Neuronal stem cell (in vitro differentiated cells): ENCODE measurements at regions not wholly inside any gene's neighbourhood (a gene's known extent, or its start where the extent isn't known, plus 50 kb on each side); places are given as distances from the start of the nearest gene placed in this dataset.
"Not testable (repeated sequence)": the region's sequence is repeated elsewhere in the genome, so short reads cannot be mapped to it uniquely, and the experiment has no call there.

Experiments used
- DNase-seq: peaks from one replicate; pipeline ENCODE4 v3.0.0-alpha.2; 2013; ENCODE audit warnings: low spot score
- H2AFZ ChIP-seq: one replicate; pipeline ENCODE4 v1.6.1; 2013; ENCODE audit warnings: mild to moderate bottlenecking, low read length, inconsistent platforms
- H2AK5ac ChIP-seq: 2 replicates; pipeline ENCODE4 v1.6.1; 2013; ENCODE audit warnings: low read depth, mild to moderate bottlenecking, inconsistent platforms, low read length, moderate library complexity, mixed read lengths
- H2BK120ac ChIP-seq: 2 replicates; pipeline ENCODE4 v1.6.1; 2013; ENCODE audit warnings: low read depth, mild to moderate bottlenecking, inconsistent platforms, low read length, moderate library complexity, mixed read lengths
- H2BK12ac ChIP-seq: one replicate; pipeline ENCODE4 v1.6.1; 2013; ENCODE audit warnings: low read length, inconsistent platforms
- H2BK15ac ChIP-seq: 2 replicates; pipeline ENCODE4 v1.6.1; 2013; ENCODE audit warnings: mild to moderate bottlenecking, low read length, inconsistent platforms, mixed read lengths
- H2BK5ac ChIP-seq: one replicate; pipeline ENCODE4 v1.6.1; 2013; ENCODE audit warnings: inconsistent platforms, mild to moderate bottlenecking, low read length, moderate library complexity
- H3K14ac ChIP-seq: one replicate; pipeline ENCODE4 v1.6.1; 2013; ENCODE audit warnings: low read length, inconsistent platforms
- H3K18ac ChIP-seq: 2 replicates; pipeline ENCODE4 v1.6.1; 2013; ENCODE audit warnings: low read length, inconsistent platforms
- H3K23ac ChIP-seq: 2 replicates; pipeline ENCODE4 v1.6.1; 2013; ENCODE audit warnings: low read depth, mild to moderate bottlenecking, mixed read lengths, low read length, inconsistent platforms; ENCODE audit not compliant: poor library complexity
- H3K27ac ChIP-seq: replicated peaks from 3 replicates; pipeline ENCODE4 v1.5.1; 2013; ENCODE audit warnings: low read length, inconsistent platforms
- H3K27me3 ChIP-seq, 3 experiments: 2 replicates each; pipeline ENCODE4 v1.6.1; 2013; ENCODE audit warnings: low read length in 3 of 3, mild to moderate bottlenecking in 2 of 3, inconsistent platforms in 1 of 3, low read depth in 1 of 3, mixed read lengths in 1 of 3, moderate library complexity in 1 of 3; ENCODE audit not compliant: control insufficient read depth in 3 of 3, insufficient read depth in 3 of 3
- H3K36me3 ChIP-seq, 2 donors: replicated peaks in 1 of 2; 2 replicates each; pipeline ENCODE4 v1.6.1; 2013; ENCODE audit warnings: low read length in 2 of 2; ENCODE audit not compliant: control insufficient read depth in 2 of 2, insufficient read depth in 2 of 2
- H3K4ac ChIP-seq: 2 replicates; pipeline ENCODE4 v1.6.1; 2013; ENCODE audit warnings: inconsistent platforms, mild to moderate bottlenecking, low read length, moderate library complexity
- H3K4me1 ChIP-seq, 2 donors: 1 replicate in 1 of 2; 2 replicates in 1 of 2; pipeline ENCODE4 v1.6.1; 2013; ENCODE audit warnings: low read length in 2 of 2, low read depth in 1 of 2; ENCODE audit not compliant: control insufficient read depth in 2 of 2, insufficient read depth in 1 of 2
- H3K4me2 ChIP-seq: one replicate; pipeline ENCODE4 v1.6.1; 2013; ENCODE audit warnings: mild to moderate bottlenecking, low read length, inconsistent platforms; ENCODE audit not compliant: insufficient read depth, poor library complexity, severe bottlenecking
- H3K4me3 ChIP-seq, 2 donors: 2 replicates each; pipeline ENCODE4 v1.5.1; 2013; ENCODE audit warnings: low read length in 2 of 2, mild to moderate bottlenecking in 2 of 2, inconsistent platforms in 1 of 2, moderate library complexity in 1 of 2
- H3K79me1 ChIP-seq: one replicate; pipeline ENCODE4 v1.6.1; 2013; ENCODE audit warnings: low read depth, mild to moderate bottlenecking, inconsistent platforms, low read length, moderate library complexity
- H3K9ac ChIP-seq: one replicate; pipeline ENCODE4 v1.6.1; 2013; ENCODE audit warnings: mild to moderate bottlenecking, low read depth, low read length, inconsistent platforms; ENCODE audit not compliant: poor library complexity
- H3K9me3 ChIP-seq, 2 donors: replicated peaks in 1 of 2; 2 replicates each; pipeline versions ENCODE3 to v1.6.1; 2013; ENCODE audit warnings: low read length in 2 of 2, mild to moderate bottlenecking in 2 of 2, inconsistent platforms in 1 of 2, low read depth in 1 of 2, mixed read lengths in 1 of 2, moderate library complexity in 1 of 2; ENCODE audit not compliant: control insufficient read depth in 2 of 2, insufficient read depth in 1 of 2
- H4K8ac ChIP-seq: one replicate; pipeline ENCODE4 v1.6.1; 2013; ENCODE audit warnings: low read depth, mild to moderate bottlenecking, inconsistent platforms, low read length, moderate library complexity
- H4K91ac ChIP-seq: one replicate; pipeline ENCODE4 v1.6.1; 2013; ENCODE audit warnings: low read length, low read depth, mild to moderate bottlenecking, inconsistent platforms; ENCODE audit not compliant: poor library complexity
- WGBS, 2 donors: extraction: QIAGEN DNeasy Blood & Tissue Kit; methylation state at CpG; one replicate each; pipeline ENCODE4 v1.1.7; 2013; ENCODE audit warnings: missing lambda C conversion rate in 2 of 2, mixed read lengths in 1 of 2; ENCODE audit not compliant: insufficient read length in 2 of 2, insufficient replicate concordance in 1 of 2; ENCODE audit errors: extremely low coverage in 2 of 2; 5-methylcytosine and 5-hydroxymethylcytosine counted together

- no peak overlapping the region for H2AFZ ChIP-seq
- H3K27ac ChIP-seq = no peak overlapping the region
- H3K23ac ChIP-seq = no peak overlapping the region
- no peak for DNase-seq
- H3K9me3 ChIP-seq = peaks cover 2 to 9% of the 10 kb centered on the region in 2 donors
- H3K14ac ChIP-seq = no peak overlapping the region
- H4K91ac ChIP-seq = no peak overlapping the region
- H2BK5ac ChIP-seq = no peak overlapping the region
- H2BK120ac ChIP-seq = no peak overlapping the region
- no peak overlapping the region for H2BK12ac ChIP-seq
- no peak overlapping the region for H3K9ac ChIP-seq
- peaks cover 7 to 11% of the 10 kb centered on the region in 2 donors for H3K4me1 ChIP-seq
- H3K18ac ChIP-seq = no peak overlapping the region
- no peak overlapping the region for H3K4me2 ChIP-seq
- H2AK5ac ChIP-seq = no peak overlapping the region
- H2BK15ac ChIP-seq = no peak overlapping the region
- H3K4me3 ChIP-seq = no peak overlapping the region
- no peak overlapping the region for H4K8ac ChIP-seq
- no peak overlapping the region for H3K4ac ChIP-seq
- no peaks in the 10 kb centered on the region for H3K27me3 ChIP-seq
- no peaks in the 10 kb centered on the region for H3K79me1 ChIP-seq
- no CpG with 5 or more reads among the region's 4 CpGs for WGBS, 2 donors
- no peaks in the 10 kb centered on the region for H3K36me3 ChIP-seq
These were observed 144.8 kb upstream of the ADCY2 start for GRCh38 chr5:7251132-7251531.

GRCh38 chr5:7261049-7261448 is 134.9 kb upstream of the ADCY2 start:
- Histone ChIP-seq H3K4me1 (peaks cover 2 to 4% of the 10 kb centered on the region in 2 donors), H3K9me3 (peaks cover 2 to 7% of the 10 kb centered on the region in 2 donors), H3K27me3 (no peaks in the 10 kb centered on the region), H3K4me2 (no peak overlapping the region), H4K8ac (no peak overlapping the region), H2AK5ac (no peak overlapping the region), H3K14ac (no peak overlapping the region), H3K36me3 (no peaks in the 10 kb centered on the region), H3K4me3 (no peak overlapping the region), H2AFZ (peak overlapping the region; percentile 42), H2BK120ac (no peak overlapping the region), H3K27ac (peak overlapping the region; percentile 32), H4K91ac (no peak overlapping the region), H3K79me1 (no peaks in the 10 kb centered on the region), H2BK15ac (no peak overlapping the region), H3K4ac (no peak overlapping the region), H3K9ac (no peak overlapping the region), H3K18ac (no peak overlapping the region), H3K23ac (no peak overlapping the region), H2BK5ac (no peak overlapping the region), H2BK12ac (no peak overlapping the region)
- WGBS, 2 donors = no CpG with 5 or more reads among the region's 6 CpGs
- peak; percentile 78 for DNase-seq

DNA sequence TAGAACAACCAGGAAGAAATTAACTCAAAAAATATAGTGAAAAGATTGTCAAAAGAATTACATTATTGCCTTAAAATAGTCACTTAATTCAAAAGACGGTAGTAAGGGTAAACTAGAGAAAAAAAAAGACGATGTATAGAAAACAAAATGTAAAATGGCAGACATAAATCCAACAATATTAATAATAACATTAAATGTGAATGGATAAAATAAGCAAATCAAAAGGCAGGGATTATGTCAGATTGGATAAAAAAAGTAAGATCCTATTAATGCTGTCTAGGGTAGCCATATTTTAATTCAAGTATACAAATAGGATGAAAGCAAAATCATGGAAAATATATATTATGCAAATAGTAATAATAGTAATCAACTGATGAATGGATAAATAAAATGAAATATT is 134.0 kb upstream of the ADCY2 start:
- H3K4me2 ChIP-seq = no peak overlapping the region
- no peak overlapping the region for H3K14ac ChIP-seq
- H3K4ac ChIP-seq = no peak overlapping the region
- no peak overlapping the region for H3K9ac ChIP-seq
- no peak overlapping the region for H2AK5ac ChIP-seq
- H3K4me3 ChIP-seq = no peak overlapping the region
- H2BK15ac ChIP-seq = no peak overlapping the region
- H3K79me1 ChIP-seq = no peaks in the 10 kb centered on the region
- H3K27ac ChIP-seq = no peak overlapping the region
- no peak overlapping the region for H2BK12ac ChIP-seq
- no peak overlapping the region for H3K23ac ChIP-seq
- H2BK5ac ChIP-seq = no peak overlapping the region
- peaks cover 2 to 7% of the 10 kb centered on the region in 2 donors for H3K9me3 ChIP-seq
- H4K91ac ChIP-seq = no peak overlapping the region
- no peaks in the 10 kb centered on the region for H3K27me3 ChIP-seq
- no CpG with 5 or more reads among the region's 2 CpGs for WGBS, 2 donors
- peaks cover 2 to 4% of the 10 kb centered on the region in 2 donors for H3K4me1 ChIP-seq
- H2AFZ ChIP-seq = no peak overlapping the region
- H2BK120ac ChIP-seq = no peak overlapping the region
- H4K8ac ChIP-seq = no peak overlapping the region
- H3K36me3 ChIP-seq = no peaks in the 10 kb centered on the region
- no peak for DNase-seq
- no peak overlapping the region for H3K18ac ChIP-seq

GRCh38 chr5:7263398-7264015 is 132.4 kb upstream of the ADCY2 start:
- H4K91ac ChIP-seq, H3K4ac ChIP-seq, DNase-seq, H3K23ac ChIP-seq, H3K4me3 ChIP-seq, H3K4me1 ChIP-seq, H3K14ac ChIP-seq, H3K36me3 ChIP-seq, H3K4me2 ChIP-seq, H2BK5ac ChIP-seq, H3K27ac ChIP-seq, H2BK12ac ChIP-seq, H3K18ac ChIP-seq, H2BK120ac ChIP-seq, H2AFZ ChIP-seq, H2AK5ac ChIP-seq, H3K9ac ChIP-seq, H4K8ac ChIP-seq, H3K79me1 ChIP-seq, H2BK15ac ChIP-seq, H3K9me3 ChIP-seq, H3K27me3 ChIP-seq: not testable (repeated sequence)
- no CpG with 5 or more reads among the region's 4 CpGs for WGBS, 2 donors
